DMS153 treated with DMSO at 0.1 percent for 48 hours (cell line): ENCODE measurements at regions not wholly inside any gene's neighbourhood (a gene's known extent, or its start where the extent isn't known, plus 50 kb on each side); places are given as distances from the start of the nearest gene placed in this dataset.
"Not testable (repeated sequence)": the region's sequence is repeated elsewhere in the genome, so short reads cannot be mapped to it uniquely, and the experiment has no call there.

Experiments used
- DNase-seq: peaks from one replicate; lab custom pipeline; 2025; ENCODE audit not compliant: unreplicated experiment; lab: John Stamatoyannopoulos, UW

- DNase-seq: no peak
Observed at GRCh38 chr9:587527-587926, 254.0 kb upstream of the DMRT1 start.

DNA sequence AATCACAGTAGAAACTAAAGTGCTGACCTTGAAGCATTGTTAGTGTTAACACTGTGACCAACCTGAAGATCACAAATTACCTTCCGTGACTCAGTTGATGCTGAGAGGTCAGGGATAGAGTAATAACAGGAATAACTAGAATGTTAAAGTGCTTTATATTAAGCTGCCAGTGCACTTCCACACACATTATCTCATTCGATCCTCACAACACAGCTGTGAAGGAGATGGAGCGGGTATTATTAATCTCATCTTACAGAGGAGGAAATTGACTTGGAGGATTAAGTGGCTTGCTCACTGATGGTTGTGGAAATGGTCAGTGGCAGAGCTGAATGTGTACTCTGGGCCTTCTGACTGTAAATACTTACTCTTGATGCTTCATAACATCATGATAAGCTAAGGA, 252.5 kb upstream of the DMRT1 start:
- no peak for DNase-seq

- DNase-seq: no peak
Observed at GRCh38 chr9:589723-590122, 251.8 kb upstream of the DMRT1 start.

DNA sequence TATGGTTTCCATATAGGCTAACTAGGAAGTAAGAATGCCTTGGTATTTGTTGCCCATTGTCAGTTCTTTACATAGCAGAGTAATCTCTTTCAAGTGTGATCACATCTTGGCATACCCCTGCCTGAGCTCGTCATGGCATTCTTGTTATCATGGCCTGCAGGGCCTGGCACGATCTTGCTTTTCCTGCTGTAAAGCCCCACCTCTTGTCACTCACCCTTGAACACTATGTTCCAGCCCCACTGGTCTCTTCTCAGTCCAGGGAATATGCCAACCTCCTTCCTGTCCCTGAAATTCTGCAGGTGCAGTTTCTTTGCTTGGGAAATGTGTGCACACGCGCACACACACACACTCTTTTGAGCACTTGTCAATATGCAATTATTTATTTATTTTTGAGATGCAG, 250.2 kb upstream of the DMRT1 start:
- no peak for DNase-seq

DNA sequence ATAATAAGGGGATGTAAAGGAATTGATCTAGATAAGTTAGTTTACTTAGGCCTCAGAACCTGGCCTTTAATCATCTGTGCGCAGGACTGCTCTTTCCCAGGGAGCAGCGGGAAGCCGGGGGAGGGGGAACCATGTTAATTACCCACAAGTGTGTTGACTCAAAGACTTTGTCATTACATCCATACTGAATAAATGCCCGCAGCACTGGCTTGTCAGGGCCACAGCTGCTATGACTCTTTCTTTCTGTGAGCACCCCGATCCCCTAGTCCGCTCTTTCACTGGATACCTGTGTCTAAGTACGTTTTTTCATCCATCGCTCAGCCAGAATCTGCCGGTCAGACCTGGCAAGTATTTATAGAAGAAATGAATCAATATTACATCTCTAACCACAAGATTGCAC, 249.3 kb upstream of the DMRT1 start:
- DNase-seq: no peak

DNA sequence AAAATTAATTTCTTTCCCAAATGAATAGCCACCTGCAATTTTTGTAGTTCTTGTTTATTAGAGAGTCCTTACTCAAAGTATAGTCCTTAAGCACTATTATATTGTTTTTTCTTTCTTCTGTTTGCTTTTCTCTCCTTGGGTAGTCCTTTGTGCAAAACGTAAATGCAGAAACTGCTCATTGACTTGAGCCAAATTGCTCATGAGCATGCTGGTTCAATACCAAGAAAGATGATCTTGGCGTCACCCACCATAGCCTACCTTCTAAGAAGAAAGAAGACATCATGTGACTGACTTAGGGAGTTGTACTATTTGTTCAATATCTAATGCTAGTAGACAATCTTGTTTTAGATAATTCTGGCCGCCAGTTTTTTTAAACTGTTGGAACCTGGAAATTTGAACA, 248.8 kb upstream of the DMRT1 start:
- DNase-seq: no peak

GRCh38 chr9:593809-594208, 247.7 kb upstream of the DMRT1 start:
- no peak for DNase-seq

DNA sequence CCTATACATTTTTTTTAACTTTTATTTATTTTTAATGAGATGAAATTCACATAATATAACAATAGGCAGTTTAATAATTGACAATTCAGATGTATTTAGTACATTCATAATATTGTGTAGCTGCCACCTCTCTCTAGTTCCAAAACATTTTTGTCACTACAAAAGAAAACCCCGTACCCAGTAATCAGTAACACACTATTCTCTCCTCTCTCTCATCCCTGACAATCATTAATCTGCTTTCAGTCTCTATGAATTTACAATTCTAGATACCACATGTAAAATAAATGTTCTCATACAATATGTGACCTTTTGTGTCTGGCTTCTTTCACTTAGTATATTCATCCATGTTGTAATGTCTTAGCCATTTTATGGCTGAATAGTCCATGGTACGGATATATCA, 244.8 kb upstream of the DMRT1 start:
- DNase-seq: no peak

- no peak for DNase-seq
Observed at GRCh38 chr9:600006-600405, 241.5 kb upstream of the DMRT1 start.

DNA sequence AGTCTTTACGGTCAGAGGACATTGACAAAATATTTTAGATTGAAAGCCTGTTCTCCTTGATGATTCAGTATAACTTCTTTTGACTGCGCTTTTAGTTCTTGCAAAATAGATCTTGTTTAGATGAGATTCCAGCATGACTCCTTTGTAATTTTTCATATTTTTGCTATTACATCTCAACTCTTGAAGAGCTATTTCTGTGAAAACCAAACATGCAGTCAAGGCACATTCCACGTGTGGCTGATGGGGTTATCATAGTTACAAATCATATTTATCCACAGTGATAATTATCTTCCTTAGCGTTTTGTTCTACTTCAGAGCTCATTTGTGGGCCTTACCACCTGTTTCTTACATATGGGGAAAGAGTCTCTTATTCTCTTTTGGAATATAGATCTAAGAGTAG, 238.8 kb upstream of the DMRT1 start:
- DNase-seq: no peak

DNA sequence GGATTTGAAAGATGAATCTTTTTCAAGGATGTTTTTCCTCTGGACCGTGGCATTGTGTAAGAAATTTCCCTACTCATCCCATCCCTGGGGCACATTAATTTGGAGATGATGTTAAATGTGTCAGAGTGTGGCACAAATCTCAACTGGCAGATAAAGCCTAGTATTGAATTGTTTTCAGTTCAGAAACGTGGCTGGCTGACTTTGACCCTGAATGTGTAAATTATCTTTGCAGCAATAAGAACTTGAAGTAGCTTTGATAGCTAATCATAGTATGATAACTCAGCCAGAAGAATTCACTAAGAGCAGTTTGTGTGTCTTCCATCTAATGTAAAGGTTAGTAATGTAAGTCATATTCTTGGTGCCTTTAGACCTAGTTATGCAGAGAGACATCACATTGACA, 238.4 kb upstream of the DMRT1 start:
- DNase-seq: no peak

DNA sequence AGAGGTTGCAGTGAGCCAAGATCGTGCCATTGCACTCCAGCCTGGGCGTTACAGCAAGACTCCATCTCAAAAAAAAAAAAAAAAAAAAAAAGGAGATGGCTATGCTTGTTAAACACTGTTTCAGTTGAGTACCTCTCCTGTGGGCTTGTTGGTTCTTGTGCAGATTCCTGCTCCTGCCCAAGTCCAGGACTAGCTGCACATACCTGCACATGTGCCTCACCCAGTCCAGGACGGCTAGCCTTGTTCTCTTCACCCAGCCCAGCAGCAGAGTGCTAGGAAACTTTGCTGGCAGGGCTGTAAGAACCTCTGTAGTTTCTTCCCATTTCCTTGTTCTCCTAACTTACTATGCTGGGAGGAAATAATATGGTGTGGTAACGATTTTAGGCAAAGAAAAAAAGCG, 234.1 kb upstream of the DMRT1 start:
- no peak for DNase-seq

- DNase-seq: peak; percentile 6
Observed at GRCh38 chr9:613771-614347, 227.6 kb upstream of the DMRT1 start.

GRCh38 chr9:614431-614830, 227.1 kb upstream of the DMRT1 start:
- DNase-seq: no peak

DNA sequence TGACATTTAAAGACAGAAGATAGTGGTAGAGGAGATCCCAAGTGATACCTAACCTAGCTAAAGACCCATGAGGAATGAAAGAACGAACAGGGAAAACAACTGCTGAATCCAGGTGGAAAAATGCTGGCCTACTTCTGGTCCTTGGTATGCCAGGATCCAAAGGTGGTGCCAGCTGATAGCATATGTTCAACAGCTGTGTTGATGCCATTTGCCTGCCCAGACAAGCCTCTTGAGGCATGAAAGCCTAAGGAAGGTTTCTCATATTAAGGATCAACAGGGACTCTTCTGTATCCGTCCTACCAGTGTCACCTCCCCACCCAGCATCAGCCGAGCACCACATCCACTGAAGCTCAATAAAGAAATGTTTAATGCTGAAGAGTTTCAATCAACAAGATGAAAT, 225.7 kb upstream of the DMRT1 start:
- no peak for DNase-seq

- no peak for DNase-seq
Observed at GRCh38 chr9:616694-617093, 224.8 kb upstream of the DMRT1 start.

GRCh38 chr9:617445-618085, 223.9 kb upstream of the DMRT1 start:
- DNase-seq: no peak

- DNase-seq: no peak
Observed at GRCh38 chr9:618478-618877, 223.0 kb upstream of the DMRT1 start.

GRCh38 chr9:621201-621855, 220.2 kb upstream of the DMRT1 start:
- DNase-seq: no peak

DNA sequence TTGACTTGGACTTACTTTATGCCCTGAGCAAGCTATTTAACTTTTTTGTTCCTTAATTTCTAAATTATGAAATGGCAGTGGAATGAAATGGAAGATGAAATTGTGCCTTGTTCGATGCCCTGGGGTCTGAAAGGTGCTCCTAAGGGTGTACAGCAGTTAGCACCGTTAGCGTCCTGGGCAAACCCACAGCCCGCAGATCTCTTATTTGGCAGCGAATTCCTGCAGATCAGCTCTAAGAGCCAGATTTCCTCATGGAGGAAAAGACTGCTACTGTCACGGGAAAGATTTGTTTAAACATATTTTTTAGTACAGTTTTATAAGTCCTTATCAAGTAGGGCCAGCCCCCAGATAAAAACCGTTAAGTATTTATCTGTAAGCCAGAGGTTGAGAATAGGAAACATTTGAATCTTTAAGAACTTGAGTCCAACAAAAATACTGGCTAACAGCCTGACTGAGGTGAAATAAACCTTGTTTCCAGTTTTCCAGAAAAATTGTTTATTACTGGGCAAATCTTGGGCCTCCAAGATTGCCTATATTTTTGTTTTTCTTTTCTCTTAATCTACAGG, 216.5 kb upstream of the DMRT1 start:
- DNase-seq: no peak

- no peak for DNase-seq
Observed at GRCh38 chr9:625613-626012, 215.9 kb upstream of the DMRT1 start.

DNA sequence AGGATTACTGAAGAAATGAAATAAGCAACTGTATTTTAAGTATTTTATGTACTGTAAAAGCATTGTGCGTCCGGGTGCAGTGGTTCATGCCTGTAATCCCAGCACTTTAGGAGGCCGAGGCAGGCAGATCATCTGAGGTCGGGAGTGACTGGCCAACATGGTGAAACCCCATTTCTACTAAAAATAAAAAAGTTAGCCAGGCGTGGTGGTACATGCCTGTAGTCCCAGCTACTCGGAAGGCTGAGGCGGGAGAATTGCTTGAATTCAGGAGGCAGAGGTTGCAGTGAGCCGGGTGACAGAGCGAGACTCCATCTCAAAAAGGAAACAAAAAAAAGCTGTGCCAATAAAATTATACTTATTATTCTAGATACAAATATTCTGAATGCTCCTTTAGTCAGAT, 215.4 kb upstream of the DMRT1 start:
- not testable (repeated sequence) for DNase-seq
